SK-N-SH (cell line): ENCODE measurements at regions not wholly inside any gene's neighbourhood (a gene's known extent, or its start where the extent isn't known, plus 50 kb on each side); places are given as distances from the start of the nearest gene placed in this dataset.

Experiments
- CTCF ChIA-PET: fragments of 300-600, 350-600 bp; formaldehyde crosslinking; extraction: SDS; loops from one replicate; lab custom pipeline; 2021; lab: Yijun Ruan, JAX
- POLR2A ChIA-PET: fragments of 350-600 bp; sonication (Branson Sonifier 250); formaldehyde crosslinking; extraction: SDS; loops from one replicate; lab custom pipeline; 2020; ENCODE audit warnings: antibody characterized with exemption, inconsistent platforms; lab: Yijun Ruan, JAX
- DNase-seq: peaks from one replicate; pipeline ENCODE4 v3.0.0; 2012
- H2AFZ ChIP-seq: fragments of 200-600 bp; sonication (generic); 2 replicates; pipeline ENCODE4 v1.8.1; 2016; ENCODE audit warnings: antibody characterized with exemption, mild to moderate bottlenecking, low read depth
- H3F3A ChIP-seq: fragments of 200-600 bp; sonication (generic); replicated peaks from 2 replicates; pipeline ENCODE3; 2016; ENCODE audit warnings: antibody characterized with exemption, mild to moderate bottlenecking; ENCODE audit not compliant: insufficient read depth
- H3K27ac ChIP-seq, 2 experiments: fragments of 200-500 bp in 1 of 2; fragments of 200-600 bp in 1 of 2; sonication (Bioruptor generic) in 1 of 2; sonication (generic), shearing (Covaris generic) in 1 of 2; 2 replicates each; pipeline versions ENCODE4 v1.5.1 to v1.6.1; 2014 to 2016; ENCODE audit warnings: low read depth in 2 of 2, inconsistent platforms in 1 of 2, low read length in 1 of 2, mild to moderate bottlenecking in 1 of 2, mixed read lengths in 1 of 2
- H3K27me3 ChIP-seq: fragments of 200-600 bp; sonication (generic), shearing (Covaris generic); 2 replicates; pipeline ENCODE4 v1.6.1; 2016; ENCODE audit warnings: mixed run types; ENCODE audit not compliant: insufficient read depth
- H3K36me3 ChIP-seq, 2 experiments: fragments of 200-500 bp in 1 of 2; fragments of 200-600 bp in 1 of 2; sonication (Bioruptor generic) in 1 of 2; sonication (generic) in 1 of 2; replicated peaks in 1 of 2; 2 replicates each; pipeline versions ENCODE3 to v1.5.1; 2014 to 2016; ENCODE audit warnings: low read length in 1 of 2, mild to moderate bottlenecking in 1 of 2; ENCODE audit not compliant: insufficient read depth in 2 of 2, control insufficient read depth in 1 of 2
- H3K4me1 ChIP-seq, 2 experiments: fragments of 200-500 bp in 1 of 2; fragments of 200-600 bp in 1 of 2; sonication (Bioruptor generic) in 1 of 2; sonication (generic), shearing (Covaris generic) in 1 of 2; 2 replicates each; pipeline versions ENCODE4 v1.5.1 to v1.6.1; 2014 to 2016; ENCODE audit warnings: low read depth in 1 of 2, low read length in 1 of 2, mixed run types in 1 of 2; ENCODE audit not compliant: insufficient read depth in 2 of 2, control insufficient read depth in 1 of 2
- H3K4me2 ChIP-seq: fragments of 200-600 bp; sonication (generic), shearing (Covaris generic); 2 replicates; pipeline ENCODE4 v1.6.1; 2017; ENCODE audit warnings: mixed run types
- H3K4me3 ChIP-seq, 2 experiments: fragments of 200-500 bp in 1 of 2; fragments of 200-600 bp in 1 of 2; sonication (Bioruptor generic) in 1 of 2; sonication (generic), shearing (Covaris generic) in 1 of 2; 2 replicates each; pipeline versions ENCODE4 v1.5.1 to v1.8.1; 2014 to 2016; ENCODE audit warnings: low read depth in 2 of 2, inconsistent platforms in 1 of 2, low read length in 1 of 2, mild to moderate bottlenecking in 1 of 2, mixed read lengths in 1 of 2, moderate library complexity in 1 of 2
- H3K79me2 ChIP-seq: fragments of 200-600 bp; sonication (generic); 2 replicates; pipeline ENCODE4 v1.8.1; 2017; ENCODE audit warnings: mild to moderate bottlenecking; ENCODE audit not compliant: insufficient read depth
- H3K9ac ChIP-seq: fragments of 200-600 bp; sonication (generic); 2 replicates; pipeline ENCODE4 v1.6.1; 2017; ENCODE audit warnings: mixed run types
- H3K9me2 ChIP-seq: fragments of 200-600 bp; sonication (generic); 2 replicates; pipeline ENCODE4 v1.6.1; 2017; ENCODE audit warnings: mixed run types
- H3K9me3 ChIP-seq: fragments of 200-600 bp; sonication (generic); 2 replicates; pipeline ENCODE4 v1.6.1; 2017; ENCODE audit warnings: mixed run types, mild to moderate bottlenecking, moderate library complexity
- H4K20me1 ChIP-seq: fragments of 200-600 bp; sonication (generic); 2 replicates; pipeline ENCODE4 v1.6.1; 2017; ENCODE audit warnings: mild to moderate bottlenecking, mixed run types; ENCODE audit not compliant: insufficient read depth
- CHD2 ChIP-seq: fragments of 150-350 bp; IDR thresholded peaks from 2 replicates; pipeline ENCODE4 v1.6.1; 2018; ENCODE audit warnings: low read length; ENCODE audit not compliant: partially characterized antibody
- CTCF ChIP-seq: fragments of 200-600 bp; sonication (generic); IDR thresholded peaks from 2 replicates; pipeline ENCODE4 v1.6.1; 2017; ENCODE audit warnings: antibody characterized with exemption, mild to moderate bottlenecking, moderate library complexity
- EZH2phosphoT487 ChIP-seq: fragments of 200-600 bp; sonication (generic); IDR thresholded peaks from 2 replicates; pipeline ENCODE4 v1.6.1; 2017; ENCODE audit warnings: low read depth, mixed run types, mild to moderate bottlenecking, antibody characterized with exemption, moderate library complexity, borderline replicate concordance
- FOXJ3 ChIP-seq: sonication (generic); formaldehyde crosslinking; IDR thresholded peaks from 2 replicates; pipeline ENCODE4 v1.5.1; 2020; ENCODE audit warnings: mild to moderate bottlenecking, missing genetic modification reagents
- FOXM1 ChIP-seq: IDR thresholded peaks from 2 replicates; pipeline ENCODE4 v1.4.0; 2012; ENCODE audit warnings: low read depth, mild to moderate bottlenecking
- NFIC ChIP-seq: IDR thresholded peaks from 2 replicates; pipeline ENCODE4 v1.4.0; 2012; ENCODE audit warnings: borderline replicate concordance
- NRF1 ChIP-seq: IDR thresholded peaks from 2 replicates; pipeline ENCODE4 v1.6.1; 2012; ENCODE audit warnings: low read depth, mild to moderate bottlenecking, low read length
- RAD21 ChIP-seq: IDR thresholded peaks from 2 replicates; pipeline ENCODE4 v1.6.1; 2012; ENCODE audit warnings: mild to moderate bottlenecking, low read length
- RFX5 ChIP-seq: IDR thresholded peaks from 2 replicates; pipeline ENCODE4 v1.6.1; 2012; ENCODE audit warnings: mild to moderate bottlenecking, improper control_type of control experiment, low read length
- RXRA ChIP-seq: IDR thresholded peaks from 2 replicates; pipeline ENCODE4 v1.4.0; 2012; ENCODE audit warnings: low read depth, mild to moderate bottlenecking, borderline replicate concordance
- TCF12 ChIP-seq: IDR thresholded peaks from 2 replicates; pipeline ENCODE4 v1.4.0; 2012
- TEAD4 ChIP-seq: IDR thresholded peaks from 2 replicates; pipeline ENCODE4 v1.4.0; 2012; ENCODE audit warnings: mild to moderate bottlenecking, borderline replicate concordance; ENCODE audit not compliant: insufficient read depth
- USF1 ChIP-seq: IDR thresholded peaks from 2 replicates; pipeline ENCODE4 v1.4.0; 2012; ENCODE audit warnings: low read depth, borderline replicate concordance
- YY1 ChIP-seq: IDR thresholded peaks from 2 replicates; pipeline ENCODE4 v1.4.0; 2012; ENCODE audit warnings: low read depth, mild to moderate bottlenecking
- ZBTB33 ChIP-seq: IDR thresholded peaks from 2 replicates; pipeline ENCODE4 v1.4.0; 2012; ENCODE audit warnings: low read depth, borderline replicate concordance
- WGBS: methylation state at CpG from one replicate; pipeline ENCODE4 v1.1.6; 2017; ENCODE audit warnings: low lambda C conversion rate; 5-methylcytosine and 5-hydroxymethylcytosine counted together

- no peaks in the 10 kb centered on the region for H4K20me1 ChIP-seq
- DNase-seq: no peak
Observed at GRCh38 chr18:39424261-39424660, 1858.7 kb upstream of the CELF4 start.

More at GRCh38 chr18:39424261-39424660, 1858.7 kb upstream of the CELF4 start:
- Histone ChIP-seq H3F3A (no peaks in the 10 kb centered on the region), H3K9ac (no peak overlapping the region), H3K79me2 (no peaks in the 10 kb centered on the region), H3K9me2 (no peaks in the 10 kb centered on the region), H3K27ac (no peak overlapping the region), H3K4me3 (no peak overlapping the region), H3K9me3 (no peaks in the 10 kb centered on the region), H2AFZ (no peak overlapping the region), H3K27me3 (no peaks in the 10 kb centered on the region), H3K36me3 (no peaks in the 10 kb centered on the region), H3K4me2 (no peak overlapping the region), H3K4me1 (no peaks in the 10 kb centered on the region)
- ChIA-PET POLR2A (no interaction called here), CTCF (no interaction called here)
- TF ChIP-seq TCF12 (no peak), NRF1 (no peak), RAD21 (no peak), CTCF (no peak), RXRA (no peak), CHD2 (no peak), RFX5 (no peak), FOXM1 (no peak), TEAD4 (no peak), ZBTB33 (no peak), NFIC (no peak), YY1 (no peak), USF1 (no peak), FOXJ3 (CRISPR knock-in tag) (no peak), EZH2phosphoT487 (no peak)
- 23% methylated on average over 1 of the region's 1 CpG for WGBS
